ENCODE measurements at regions not wholly inside any gene's neighbourhood (a gene's known extent, or its start where the extent isn't known, plus 50 kb on each side); places are given as distances from the start of the nearest gene placed in this dataset.

GRCh38 chr2:119068154-119068725 lies 90.3 kb downstream of the C1QL2 start:
- H3K27me3 Mint-ChIP-seq (ENCODE audit: low read depth in 2 of 2): no peaks in the 10 kb centered on the region
- H3K4me1 ChIP-seq (ENCODE audit: control insufficient read depth, insufficient read depth, low read length): no peaks in the 10 kb centered on the region
- TF ChIP-seq, protein P1, sequence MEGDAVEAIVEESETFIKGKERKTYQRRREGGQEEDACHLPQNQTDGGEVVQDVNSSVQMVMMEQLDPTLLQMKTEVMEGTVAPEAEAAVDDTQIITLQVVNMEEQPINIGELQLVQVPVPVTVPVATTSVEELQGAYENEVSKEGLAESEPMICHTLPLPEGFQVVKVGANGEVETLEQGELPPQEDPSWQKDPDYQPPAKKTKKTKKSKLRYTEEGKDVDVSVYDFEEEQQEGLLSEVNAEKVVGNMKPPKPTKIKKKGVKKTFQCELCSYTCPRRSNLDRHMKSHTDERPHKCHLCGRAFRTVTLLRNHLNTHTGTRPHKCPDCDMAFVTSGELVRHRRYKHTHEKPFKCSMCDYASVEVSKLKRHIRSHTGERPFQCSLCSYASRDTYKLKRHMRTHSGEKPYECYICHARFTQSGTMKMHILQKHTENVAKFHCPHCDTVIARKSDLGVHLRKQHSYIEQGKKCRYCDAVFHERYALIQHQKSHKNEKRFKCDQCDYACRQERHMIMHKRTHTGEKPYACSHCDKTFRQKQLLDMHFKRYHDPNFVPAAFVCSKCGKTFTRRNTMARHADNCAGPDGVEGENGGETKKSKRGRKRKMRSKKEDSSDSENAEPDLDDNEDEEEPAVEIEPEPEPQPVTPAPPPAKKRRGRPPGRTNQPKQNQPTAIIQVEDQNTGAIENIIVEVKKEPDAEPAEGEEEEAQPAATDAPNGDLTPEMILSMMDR (IDR thresholded peaks at IDR 0.05): no peak

DNA sequence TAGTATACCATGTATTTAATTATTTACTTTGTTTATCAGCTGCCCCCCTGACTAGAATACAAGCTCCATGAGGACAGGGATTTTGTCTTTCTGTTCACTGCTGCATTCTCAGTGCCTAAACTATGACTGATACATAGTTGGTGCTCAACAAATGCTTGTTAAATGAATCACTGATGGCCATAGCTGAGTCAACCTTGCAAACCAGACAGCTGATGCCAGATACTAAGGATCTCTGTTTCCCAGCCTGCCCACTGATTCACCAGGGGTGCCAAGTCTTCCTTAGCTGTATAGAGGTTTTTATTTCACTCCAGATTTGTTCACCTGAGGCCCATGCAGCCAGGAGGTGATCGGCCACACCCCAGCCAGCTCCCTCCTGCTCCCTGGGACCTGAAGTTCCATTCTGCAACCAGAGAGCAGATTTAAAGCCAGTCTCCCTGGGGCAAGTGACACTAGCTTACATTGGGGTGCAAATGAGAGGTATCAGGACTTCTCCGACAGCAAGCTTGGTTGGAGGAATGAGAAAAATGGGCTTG lies 92.2 kb downstream of the C1QL2 start:
- Mint-ChIP-seq H3K27me3 (ENCODE audit: low read depth in 2 of 2) (no peaks in the 10 kb centered on the region), H3K4me1 (no peaks in the 10 kb centered on the region), H3K9me3 (no peaks in the 10 kb centered on the region), H3K36me3 (no peaks in the 10 kb centered on the region), H3K27ac (no peak overlapping the region), H3K4me3 (no peak overlapping the region)
- TF ChIP-seq, protein P1 (IDR thresholded peaks at IDR 0.05): no peak
- H3K27me3 ChIP-seq (ENCODE audit: control insufficient read depth, insufficient read depth, low read length): no peaks in the 10 kb centered on the region
- H3K4me1 ChIP-seq (ENCODE audit: control insufficient read depth, insufficient read depth, low read length): no peaks in the 10 kb centered on the region
- H3K27ac ChIP-seq (ENCODE audit: low read length): no peak overlapping the region
- H3K4me3 ChIP-seq (ENCODE audit: low read length): no peak overlapping the region
- H3K36me3 ChIP-seq (ENCODE audit: control insufficient read depth, insufficient read depth, low read length): no peaks in the 10 kb centered on the region
- ATAC-seq: no peak
- no peaks in the 10 kb centered on the region for H3K9me3 ChIP-seq (ENCODE audit: control insufficient read depth, insufficient read depth, low read length)
- 95% methylated on average over 2 of the region's 2 CpGs for WGBS (ENCODE audit: insufficient coverage)
- DNase-seq: no peak
- intact Hi-C loops (cut with micrococcal nuclease): no loop called here

More at GRCh38 chr2:119068154-119068725, 90.3 kb downstream of the C1QL2 start:
- Mint-ChIP-seq H3K27ac (no peak overlapping the region), H3K36me3 (no peaks in the 10 kb centered on the region), H3K4me1 (no peaks in the 10 kb centered on the region), H3K9me3 (no peaks in the 10 kb centered on the region), H3K4me3 (no peak overlapping the region)
- 73% methylated on average over 7 of the region's 7 CpGs for WGBS (ENCODE audit: insufficient coverage)
- no peak for DNase-seq
- ATAC-seq: no peak
- Histone ChIP-seq H3K4me3 (ENCODE audit: low read length) (no peak overlapping the region), H3K27me3 (ENCODE audit: control insufficient read depth, insufficient read depth, low read length) (no peaks in the 10 kb centered on the region), H3K9me3 (ENCODE audit: control insufficient read depth, insufficient read depth, low read length) (no peaks in the 10 kb centered on the region), H3K27ac (ENCODE audit: low read length) (no peak overlapping the region), H3K36me3 (ENCODE audit: control insufficient read depth, insufficient read depth, low read length) (no peaks in the 10 kb centered on the region)
- intact Hi-C loops (cut with micrococcal nuclease): no loop called here

DNA sequence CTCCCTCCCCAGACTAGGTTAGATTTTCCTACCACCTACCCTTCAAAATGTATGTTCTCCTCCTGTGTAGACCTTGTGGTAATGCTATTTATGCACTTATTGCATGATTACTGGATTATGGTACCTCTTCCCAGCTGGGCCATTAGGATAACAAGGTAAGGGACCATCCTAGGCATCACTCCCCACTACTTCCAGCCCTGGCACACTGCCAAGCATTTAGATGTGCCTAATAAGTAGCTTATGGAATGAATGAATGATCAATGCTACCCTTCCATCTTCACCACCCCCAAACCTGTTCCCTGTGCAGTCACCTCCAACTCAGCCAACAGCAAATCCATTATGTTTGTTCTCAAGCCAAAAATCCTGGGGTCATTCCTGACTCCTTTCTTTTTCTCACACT lies 93.4 kb downstream of the C1QL2 start:
- no peaks in the 10 kb centered on the region for H3K4me1 Mint-ChIP-seq

More for the DNA sequence above, 93.4 kb downstream of the C1QL2 start:
- Histone ChIP-seq H3K4me1 (ENCODE audit: control insufficient read depth, insufficient read depth, low read length) (no peaks in the 10 kb centered on the region), H3K4me3 (ENCODE audit: low read length) (no peak overlapping the region), H3K27ac (ENCODE audit: low read length) (no peak overlapping the region), H3K27me3 (ENCODE audit: control insufficient read depth, insufficient read depth, low read length) (no peaks in the 10 kb centered on the region), H3K36me3 (ENCODE audit: control insufficient read depth, insufficient read depth, low read length) (no peaks in the 10 kb centered on the region), H3K9me3 (ENCODE audit: control insufficient read depth, insufficient read depth, low read length) (no peaks in the 10 kb centered on the region)
- intact Hi-C loops (cut with micrococcal nuclease): no loop called here
- H3K27ac Mint-ChIP-seq: no peak overlapping the region
- ATAC-seq (no peak), DNase-seq (no peak)
- TF ChIP-seq, protein P1 (IDR thresholded peaks at IDR 0.05): no peak
- no peak overlapping the region for H3K4me3 Mint-ChIP-seq
- no peaks in the 10 kb centered on the region for H3K27me3 Mint-ChIP-seq (ENCODE audit: low read depth in 2 of 2)
- no peaks in the 10 kb centered on the region for H3K9me3 Mint-ChIP-seq
- H3K36me3 Mint-ChIP-seq: no peaks in the 10 kb centered on the region

Measured in natural killer cell (primary cell).